HEK293 (cell line): ENCODE measurements at regions not wholly inside any gene's neighbourhood (a gene's known extent, or its start where the extent isn't known, plus 50 kb on each side); places are given as distances from the start of the nearest gene placed in this dataset.

Source experiments
- KLF16 ChIP-seq: fragments of 450-650 bp; formaldehyde crosslinking; IDR thresholded peaks from 2 replicates; pipeline ENCODE4 v1.5.1; 2017; ENCODE audit warnings: missing biosample characterization, missing genetic modification characterization
- MYNN ChIP-seq: fragments of 450-650 bp; formaldehyde crosslinking; IDR thresholded peaks from 2 replicates; pipeline ENCODE4 v1.5.1; 2016; ENCODE audit warnings: missing biosample characterization, missing genetic modification characterization, borderline replicate concordance
- YY1 ChIP-seq: fragments of 450-650 bp; formaldehyde crosslinking; IDR thresholded peaks from 2 replicates; pipeline ENCODE4 v1.5.1; 2018; ENCODE audit warnings: missing biosample characterization, missing genetic modification characterization
- ZNF23 ChIP-seq: fragments of 450-650 bp; formaldehyde crosslinking; IDR thresholded peaks from 2 replicates; pipeline ENCODE4 v1.5.1; 2016; ENCODE audit warnings: missing biosample characterization, missing genetic modification characterization, borderline replicate concordance
- ZNF280D ChIP-seq: fragments of 450-650 bp; formaldehyde crosslinking; IDR thresholded peaks from 2 replicates; pipeline ENCODE4 v1.5.1; 2016; ENCODE audit warnings: missing biosample characterization, missing genetic modification characterization
- ZNF350 ChIP-seq: fragments of 450-650 bp; formaldehyde crosslinking; IDR thresholded peaks from 2 replicates; pipeline ENCODE4 v1.5.0; 2017; ENCODE audit warnings: missing biosample characterization, mild to moderate bottlenecking, missing genetic modification characterization
- ZNF416 ChIP-seq: fragments of 450-650 bp; formaldehyde crosslinking; IDR thresholded peaks from 2 replicates; pipeline ENCODE4 v1.5.1; 2016; ENCODE audit warnings: missing biosample characterization, missing genetic modification characterization
- ZNF654 ChIP-seq: fragments of 450-650 bp; formaldehyde crosslinking; IDR thresholded peaks from 2 replicates; pipeline ENCODE4 v1.5.1; 2016; ENCODE audit warnings: low read depth, missing biosample characterization, missing genetic modification characterization
- ZNF837 ChIP-seq: fragments of 450-650 bp; formaldehyde crosslinking; IDR thresholded peaks from 2 replicates; pipeline ENCODE4 v1.5.1; 2016; ENCODE audit warnings: missing biosample characterization, missing genetic modification characterization
- TF ChIP-seq, protein P1 (sequence below): fragments of 450-650 bp; formaldehyde crosslinking; IDR thresholded peaks from 2 replicates; pipeline ENCODE4 v1.5.1; 2016; ENCODE audit warnings: missing biosample characterization, missing genetic modification characterization

DNA sequence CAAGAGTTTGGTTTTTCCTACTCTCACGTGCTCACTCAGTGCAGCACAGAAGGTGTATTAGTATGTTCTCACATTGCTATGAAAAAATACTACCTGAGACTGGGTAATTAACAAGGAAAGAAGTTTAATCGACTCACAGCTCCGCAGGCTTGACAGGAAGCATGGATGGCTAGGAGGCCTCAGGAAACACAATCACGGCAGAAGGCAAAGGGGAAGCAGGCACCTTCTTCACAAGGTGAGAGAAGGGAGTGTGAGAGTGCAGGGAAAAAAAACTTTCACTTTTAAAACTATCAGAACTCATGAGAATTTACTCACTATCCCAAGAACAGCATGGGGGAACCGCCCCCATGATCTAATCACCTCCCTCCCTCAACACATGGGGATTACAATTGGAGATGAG, 185.8 kb upstream of the TMPO start:
- no peak for TF ChIP-seq ZNF350 (tag by site-specific recombination)
- no peak for TF ChIP-seq KLF16
- no peak for TF ChIP-seq ZNF837 (tag by site-specific recombination)
- TF ChIP-seq, protein P1, sequence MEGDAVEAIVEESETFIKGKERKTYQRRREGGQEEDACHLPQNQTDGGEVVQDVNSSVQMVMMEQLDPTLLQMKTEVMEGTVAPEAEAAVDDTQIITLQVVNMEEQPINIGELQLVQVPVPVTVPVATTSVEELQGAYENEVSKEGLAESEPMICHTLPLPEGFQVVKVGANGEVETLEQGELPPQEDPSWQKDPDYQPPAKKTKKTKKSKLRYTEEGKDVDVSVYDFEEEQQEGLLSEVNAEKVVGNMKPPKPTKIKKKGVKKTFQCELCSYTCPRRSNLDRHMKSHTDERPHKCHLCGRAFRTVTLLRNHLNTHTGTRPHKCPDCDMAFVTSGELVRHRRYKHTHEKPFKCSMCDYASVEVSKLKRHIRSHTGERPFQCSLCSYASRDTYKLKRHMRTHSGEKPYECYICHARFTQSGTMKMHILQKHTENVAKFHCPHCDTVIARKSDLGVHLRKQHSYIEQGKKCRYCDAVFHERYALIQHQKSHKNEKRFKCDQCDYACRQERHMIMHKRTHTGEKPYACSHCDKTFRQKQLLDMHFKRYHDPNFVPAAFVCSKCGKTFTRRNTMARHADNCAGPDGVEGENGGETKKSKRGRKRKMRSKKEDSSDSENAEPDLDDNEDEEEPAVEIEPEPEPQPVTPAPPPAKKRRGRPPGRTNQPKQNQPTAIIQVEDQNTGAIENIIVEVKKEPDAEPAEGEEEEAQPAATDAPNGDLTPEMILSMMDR, result no peak
- TF ChIP-seq ZNF23 (tag by site-specific recombination), result no peak
- no peak for TF ChIP-seq ZNF416 (tag by site-specific recombination)
- TF ChIP-seq YY1, result no peak
- no peak for TF ChIP-seq ZNF280D (tag by site-specific recombination)
- no peak for TF ChIP-seq ZNF654
- TF ChIP-seq MYNN, result no peak
